Duodenal mucosa (tissue), 2 donors: ENCODE measurements at regions not wholly inside any gene's neighbourhood (a gene's known extent, or its start where the extent isn't known, plus 50 kb on each side); places are given as distances from the start of the nearest gene placed in this dataset.
"Not testable (repeated sequence)": the region's sequence is repeated elsewhere in the genome, so short reads cannot be mapped to it uniquely, and the experiment has no call there.

Source experiments
- H3K27ac ChIP-seq: one replicate; pipeline ENCODE4 v1.7.0; 2013; ENCODE audit warnings: low read depth, low read length
- H3K27me3 ChIP-seq, 2 donors: one replicate each; pipeline ENCODE4 v1.7.0; 2013; ENCODE audit warnings: low read length in 2 of 2, control low read depth in 1 of 2; ENCODE audit not compliant: insufficient read depth in 2 of 2, control insufficient read depth in 1 of 2
- H3K36me3 ChIP-seq, 2 donors: one replicate each; pipeline ENCODE4 v1.7.0; 2013; ENCODE audit warnings: low read length in 2 of 2, control low read depth in 1 of 2; ENCODE audit not compliant: insufficient read depth in 2 of 2, control insufficient read depth in 1 of 2
- H3K4me1 ChIP-seq, 2 donors: one replicate each; pipeline ENCODE4 v1.7.0; 2013; ENCODE audit warnings: low read length in 2 of 2, control low read depth in 1 of 2; ENCODE audit not compliant: insufficient read depth in 2 of 2, control insufficient read depth in 1 of 2
- H3K4me3 ChIP-seq, 2 donors: one replicate each; pipeline ENCODE4 v1.7.0; 2013; ENCODE audit warnings: low read length in 2 of 2, low read depth in 1 of 2
- H3K9ac ChIP-seq, 2 donors: one replicate each; pipeline ENCODE4 v1.7.0; 2013; ENCODE audit warnings: low read length in 2 of 2, low read depth in 1 of 2
- H3K9me3 ChIP-seq, 2 donors: one replicate each; pipeline ENCODE4 v1.7.0; 2013; ENCODE audit warnings: low read length in 2 of 2, control low read depth in 1 of 2; ENCODE audit not compliant: control insufficient read depth in 1 of 2

DNA sequence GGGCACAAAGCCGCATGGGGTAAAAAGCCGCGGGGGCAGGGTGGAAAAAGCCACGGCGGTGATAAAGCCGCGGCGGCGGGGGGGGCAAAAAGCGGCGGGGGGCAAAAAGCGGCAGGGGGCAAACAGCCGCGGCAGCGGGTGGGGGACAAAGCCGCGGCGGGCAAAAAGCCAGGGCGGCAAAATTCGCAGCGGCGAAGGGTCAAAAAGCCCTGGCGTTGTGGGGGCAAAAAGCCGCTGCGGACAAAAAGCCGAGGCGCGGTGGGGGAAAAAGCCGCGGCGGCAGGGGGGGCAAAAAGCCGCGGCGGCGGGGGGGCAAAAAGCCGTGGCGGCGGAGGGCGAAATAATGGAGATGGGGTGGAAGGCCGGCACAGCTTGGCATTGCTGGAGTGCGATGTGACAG, 3902.9 kb downstream of the SRGAP2C start:
- Histone ChIP-seq H3K9ac (no peak overlapping the region), H3K4me1 (no peaks in the 10 kb centered on the region), H3K27me3 (no peaks in the 10 kb centered on the region), H3K9me3 (peaks cover 8 to 26% of the 10 kb centered on the region in 2 donors), H3K27ac (no peak overlapping the region), H3K4me3 (no peak overlapping the region), H3K36me3 (no peaks in the 10 kb centered on the region)

DNA sequence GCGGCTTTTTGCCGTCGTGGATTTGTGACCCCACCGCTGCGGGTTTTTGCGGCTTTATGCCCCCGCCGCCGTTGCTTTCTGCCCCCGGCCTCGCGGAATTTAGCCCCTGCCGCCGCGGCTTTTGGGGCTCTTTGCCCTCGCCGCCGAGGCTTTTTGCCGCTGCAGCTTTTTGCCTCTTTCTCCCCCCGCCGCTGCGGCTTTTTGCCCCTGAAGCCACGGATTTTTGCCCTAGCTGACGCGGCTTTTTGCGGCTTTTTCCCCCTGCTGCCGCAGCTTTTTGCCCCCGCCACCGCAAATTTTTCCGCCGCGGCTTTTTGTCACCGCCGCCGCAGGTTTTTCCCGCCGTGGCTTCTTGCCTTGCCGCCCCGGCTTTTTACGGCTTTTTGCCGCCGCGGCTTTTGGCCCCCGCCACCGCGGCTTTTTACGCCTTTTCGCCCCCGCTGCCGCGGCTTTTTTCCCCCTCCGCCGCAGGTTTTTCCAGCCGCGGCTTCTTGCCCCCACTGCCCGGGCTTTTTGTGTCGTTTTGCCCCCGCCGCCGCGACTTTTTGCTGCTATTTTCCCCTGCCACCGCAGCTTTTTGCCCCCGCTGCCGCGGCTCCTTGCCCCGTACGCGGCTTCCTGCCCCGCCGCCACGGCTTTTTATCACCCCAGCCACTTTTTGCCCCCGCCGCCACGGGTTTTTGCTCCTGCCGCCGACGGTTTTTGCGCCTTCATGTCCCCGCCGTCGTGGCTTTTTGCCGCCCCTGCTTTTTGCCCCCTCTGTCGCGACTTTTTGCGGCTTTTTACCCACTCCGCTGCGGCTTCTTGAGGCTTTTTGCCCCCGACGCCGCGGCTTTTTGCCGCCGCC, 3933.6 kb downstream of the SRGAP2C start:
- H3K36me3 ChIP-seq = no peaks in the 10 kb centered on the region
- peaks cover 12 to 18% of the 10 kb centered on the region in 2 donors for H3K9me3 ChIP-seq
- H3K9ac ChIP-seq = no peak overlapping the region
- no peaks in the 10 kb centered on the region for H3K27me3 ChIP-seq
- H3K4me3 ChIP-seq = no peak overlapping the region
- no peaks in the 10 kb centered on the region for H3K4me1 ChIP-seq
- no peak overlapping the region for H3K27ac ChIP-seq

DNA sequence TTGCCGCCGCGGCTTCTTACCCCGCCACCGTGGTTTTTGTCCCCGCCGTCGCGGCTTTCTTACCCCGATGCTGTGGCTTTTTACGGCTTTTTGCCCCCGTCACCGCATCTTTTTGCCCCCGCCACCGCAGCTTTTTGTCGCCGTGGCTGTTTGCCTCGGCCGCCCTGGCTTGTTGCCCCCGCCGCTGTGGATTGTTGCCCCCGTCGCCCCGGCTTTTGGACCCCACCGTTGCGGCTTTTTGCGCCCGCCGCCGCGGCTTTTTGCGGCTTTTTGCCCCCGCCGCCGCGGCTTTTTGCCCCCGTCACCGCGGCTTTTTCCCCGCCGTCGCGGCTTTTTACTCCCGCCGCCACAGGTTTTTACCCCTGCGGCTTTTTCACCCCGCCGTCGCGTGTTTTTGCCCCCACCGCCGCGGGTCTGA, 3934.3 kb downstream of the SRGAP2C start:
- no peaks in the 10 kb centered on the region for H3K36me3 ChIP-seq
- no peak overlapping the region for H3K9ac ChIP-seq
- H3K27me3 ChIP-seq = no peaks in the 10 kb centered on the region
- peaks cover 12 to 22% of the 10 kb centered on the region in 2 donors for H3K9me3 ChIP-seq
- no peak overlapping the region for H3K4me3 ChIP-seq
- no peaks in the 10 kb centered on the region for H3K4me1 ChIP-seq
- H3K27ac ChIP-seq = no peak overlapping the region

DNA sequence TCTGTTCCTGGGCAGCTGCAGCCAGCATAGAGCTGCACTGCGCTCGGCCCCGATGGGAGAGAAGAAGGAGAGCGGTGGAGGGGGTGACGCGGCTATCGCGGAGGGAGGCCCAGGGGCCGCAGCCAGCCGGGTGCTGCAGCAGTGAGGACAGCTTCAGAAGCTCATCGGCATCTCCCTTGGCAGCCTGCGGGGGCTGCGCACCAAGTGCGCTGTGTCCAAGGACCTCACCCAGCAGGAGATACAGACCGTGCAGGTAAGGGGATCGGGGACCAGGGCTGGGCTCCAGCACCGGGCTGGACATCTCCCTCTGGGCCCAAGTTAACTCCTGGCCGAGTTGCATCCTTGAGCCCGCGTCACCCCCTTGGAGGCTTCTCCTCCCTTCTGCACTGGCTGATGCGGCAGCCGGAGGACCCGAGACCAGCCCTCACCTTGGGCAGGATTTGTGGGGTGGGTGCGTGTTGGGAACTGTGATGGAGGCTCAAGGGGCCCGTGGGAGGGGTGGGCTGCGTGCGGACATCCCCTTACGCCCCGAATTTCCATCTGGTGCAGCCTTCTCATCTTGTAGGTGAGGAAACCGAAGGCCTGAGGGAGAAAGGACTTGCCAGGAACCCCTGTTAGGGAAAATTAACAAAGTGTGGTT, 3934.9 kb downstream of the SRGAP2C start:
- not testable (repeated sequence) for H3K4me1 ChIP-seq, H3K4me3 ChIP-seq, H3K27me3 ChIP-seq, H3K27ac ChIP-seq, H3K36me3 ChIP-seq, H3K9ac ChIP-seq
- H3K9me3 ChIP-seq = peaks cover 12 to 22% of the 10 kb centered on the region in 2 donors

DNA sequence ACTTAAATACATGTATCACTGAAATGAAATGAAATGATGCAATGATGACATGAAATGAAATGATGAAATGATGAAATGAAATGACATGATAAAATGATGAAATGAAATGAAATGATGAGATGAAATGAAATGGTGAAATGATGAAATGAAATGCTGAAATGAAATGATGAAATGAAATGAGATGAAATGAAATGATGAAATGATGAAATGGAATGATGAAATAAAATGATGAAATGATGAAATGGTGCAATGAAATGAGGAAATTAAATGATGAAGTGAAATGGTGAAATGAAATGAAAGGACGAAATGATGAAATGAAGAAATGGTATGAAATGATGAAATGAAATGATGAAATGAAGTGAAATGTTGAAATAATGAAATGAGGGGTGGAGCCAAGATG, 3937.8 kb downstream of the SRGAP2C start:
- H3K9ac ChIP-seq, H3K4me3 ChIP-seq, H3K4me1 ChIP-seq, H3K27ac ChIP-seq, H3K27me3 ChIP-seq, H3K36me3 ChIP-seq: not testable (repeated sequence)
- H3K9me3 ChIP-seq = peaks cover 12 to 22% of the 10 kb centered on the region in 2 donors
